ENCODE measurements at regions not wholly inside any gene's neighbourhood (a gene's known extent, or its start where the extent isn't known, plus 50 kb on each side); places are given as distances from the start of the nearest gene placed in this dataset.
"Not testable (repeated sequence)": the region's sequence is repeated elsewhere in the genome, so short reads cannot be mapped to it uniquely, and the experiment has no call there.

GRCh38 chr1:30575066-30575465 is 148.3 kb downstream of the MATN1 start:
- H3K4me3 ChIP-seq (ENCODE audit: low read depth, low read length): no peak overlapping the region

GRCh38 chr1:30572192-30572591 is 151.2 kb downstream of the MATN1 start:
- no peak overlapping the region for H3K4me3 ChIP-seq (ENCODE audit: low read depth, low read length)

DNA sequence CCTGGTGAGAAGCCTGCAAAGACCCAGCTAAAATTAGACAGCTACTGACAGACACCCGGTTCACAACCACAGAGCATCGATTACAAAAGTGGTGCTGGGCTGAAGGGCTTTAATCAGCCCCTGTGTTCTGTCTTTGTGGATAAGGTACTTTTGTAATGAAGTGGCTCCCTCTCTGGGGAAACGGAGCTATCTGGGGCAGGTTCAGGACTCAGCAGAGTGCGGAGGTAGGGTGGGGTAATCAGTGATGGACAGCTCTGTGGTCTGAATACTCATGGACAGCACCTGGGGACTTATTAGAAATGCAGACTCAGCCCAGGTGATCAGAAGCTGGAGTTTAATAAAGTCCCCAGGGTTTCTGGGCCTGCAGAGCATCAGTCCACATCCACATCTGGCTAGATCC is 152.0 kb downstream of the MATN1 start:
- H3K4me3 ChIP-seq (ENCODE audit: low read depth, low read length): no peak overlapping the region

- H3K4me3 ChIP-seq (ENCODE audit: low read depth, low read length): no peak overlapping the region
These were observed 154.0 kb downstream of the MATN1 start for GRCh38 chr1:30569384-30569783.

- no peak overlapping the region for H3K4me3 ChIP-seq (ENCODE audit: low read depth, low read length)
These were observed 160.8 kb downstream of the MATN1 start for GRCh38 chr1:30562559-30562958.

DNA sequence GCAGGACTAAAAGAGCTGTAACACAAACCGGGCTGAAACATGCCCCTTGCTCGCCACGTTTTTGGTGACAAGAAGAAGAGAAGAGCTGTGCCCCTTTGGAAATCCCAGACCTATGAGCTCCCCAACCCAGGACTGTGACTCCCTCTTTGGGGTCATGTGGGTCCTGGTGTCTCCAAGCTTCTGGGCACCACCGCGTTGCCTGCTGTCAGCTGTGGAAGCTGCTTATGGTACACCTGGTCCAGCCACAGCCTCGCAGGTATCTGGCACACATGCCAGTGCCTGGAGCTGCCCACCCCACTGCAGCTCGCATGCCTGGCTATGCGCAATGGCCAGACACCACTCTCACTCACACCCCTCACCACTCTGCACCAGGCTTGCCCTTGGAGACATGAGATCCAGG is 171.8 kb downstream of the MATN1 start:
- no peak overlapping the region for H3K4me3 ChIP-seq (ENCODE audit: low read depth, low read length)

- H3K4me3 ChIP-seq (ENCODE audit: low read depth, low read length): no peak overlapping the region
These were observed 172.8 kb downstream of the MATN1 start for GRCh38 chr1:30550365-30551220.

GRCh38 chr1:30549872-30550271 is 173.5 kb downstream of the MATN1 start:
- not testable (repeated sequence) for H3K4me3 ChIP-seq (ENCODE audit: low read depth, low read length)

DNA sequence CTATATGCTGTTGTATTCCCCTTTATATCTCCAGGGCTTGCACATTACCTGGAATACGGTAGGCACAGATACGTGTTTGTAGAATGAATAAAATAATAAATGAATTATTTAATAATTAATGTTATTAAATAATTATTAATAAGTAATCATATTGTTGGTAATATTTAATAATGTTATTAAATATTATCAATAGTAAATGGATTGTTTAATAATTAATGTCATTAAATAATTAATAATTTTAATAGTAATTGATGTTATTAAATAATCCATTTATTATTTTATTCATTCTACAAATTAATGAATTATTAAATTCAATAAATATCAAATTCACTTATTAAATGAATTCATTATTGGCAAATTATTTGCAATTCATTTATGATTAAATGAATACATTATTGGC is 175.1 kb downstream of the MATN1 start:
- H3K4me3 ChIP-seq (ENCODE audit: low read depth, low read length): no peak overlapping the region

DNA sequence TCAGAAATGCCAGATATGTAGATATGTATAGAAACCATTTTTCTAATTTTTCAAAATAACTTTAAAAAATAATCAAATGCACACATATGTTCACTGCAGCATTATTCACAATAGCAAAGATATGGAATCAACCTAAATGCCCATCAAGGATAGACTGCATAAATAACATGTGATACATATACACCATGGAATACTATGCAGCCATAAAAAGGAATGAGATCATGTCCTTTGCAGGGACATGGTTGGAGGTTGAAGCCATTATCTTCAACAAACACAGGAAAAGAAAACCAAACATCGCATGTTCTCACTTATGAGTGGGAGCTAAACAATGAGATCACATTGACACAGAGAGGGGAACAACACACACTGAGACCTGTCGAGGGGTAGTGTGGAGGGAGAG is 176.1 kb downstream of the MATN1 start:
- not testable (repeated sequence) for H3K4me3 ChIP-seq (ENCODE audit: low read depth, low read length)

DNA sequence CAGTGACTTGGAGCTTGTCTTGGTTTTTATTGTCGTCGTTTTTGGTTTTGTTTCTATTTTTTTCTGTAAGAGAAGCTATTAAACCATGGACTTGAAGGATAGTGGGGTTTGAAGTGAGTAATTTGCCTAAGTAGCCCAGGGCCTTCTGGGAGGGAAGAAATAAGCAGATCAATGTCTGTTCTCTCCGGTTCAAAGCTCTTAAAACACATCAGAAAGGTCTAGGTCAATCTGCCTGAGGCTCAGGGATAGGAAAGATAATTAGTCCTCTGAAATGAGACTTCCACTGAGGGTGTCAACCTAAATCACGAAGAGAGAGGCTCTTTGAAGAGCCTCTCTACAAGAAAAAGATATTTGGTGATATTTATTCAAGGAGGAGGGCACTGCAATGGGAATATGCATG is 178.0 kb downstream of the MATN1 start:
- H3K4me3 ChIP-seq (ENCODE audit: low read depth, low read length): no peak overlapping the region

DNA sequence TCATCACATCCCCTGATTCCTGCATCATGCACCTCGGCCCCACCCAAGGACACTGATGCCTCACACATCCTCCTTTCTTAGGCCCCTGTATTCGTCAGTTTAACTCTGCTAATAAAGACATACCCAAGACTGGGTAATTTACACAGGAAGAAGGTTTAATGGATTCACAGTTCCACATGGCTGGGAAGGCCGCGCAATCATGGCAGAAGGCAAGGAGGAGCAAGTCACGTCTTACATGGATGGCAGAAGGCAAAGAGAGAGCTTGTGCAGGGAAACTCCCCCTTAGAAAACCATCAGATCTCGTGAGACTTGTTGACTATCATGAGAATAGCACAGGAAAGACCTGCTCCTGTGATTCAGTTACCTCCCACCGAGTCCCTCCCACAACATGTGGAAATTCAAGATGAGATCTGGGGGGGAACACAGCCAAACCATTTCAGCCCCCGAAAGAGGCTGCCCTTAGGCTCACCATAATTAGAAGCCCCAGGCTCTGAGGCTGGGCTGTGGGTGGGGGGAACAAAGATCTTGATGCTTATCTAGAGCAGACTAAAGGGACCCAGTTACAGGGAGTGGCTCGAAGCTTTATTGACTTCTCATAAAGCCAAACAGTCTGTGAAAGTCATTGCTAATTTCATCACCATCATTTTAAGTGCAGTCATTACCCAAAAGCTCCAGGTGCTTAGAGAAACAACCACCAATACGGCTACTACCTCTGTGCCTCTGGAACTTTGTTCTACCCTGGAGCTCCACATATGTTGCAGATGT is 181.5 kb downstream of the MATN1 start:
- no peak overlapping the region for H3K4me3 ChIP-seq (ENCODE audit: low read depth, low read length)

DNA sequence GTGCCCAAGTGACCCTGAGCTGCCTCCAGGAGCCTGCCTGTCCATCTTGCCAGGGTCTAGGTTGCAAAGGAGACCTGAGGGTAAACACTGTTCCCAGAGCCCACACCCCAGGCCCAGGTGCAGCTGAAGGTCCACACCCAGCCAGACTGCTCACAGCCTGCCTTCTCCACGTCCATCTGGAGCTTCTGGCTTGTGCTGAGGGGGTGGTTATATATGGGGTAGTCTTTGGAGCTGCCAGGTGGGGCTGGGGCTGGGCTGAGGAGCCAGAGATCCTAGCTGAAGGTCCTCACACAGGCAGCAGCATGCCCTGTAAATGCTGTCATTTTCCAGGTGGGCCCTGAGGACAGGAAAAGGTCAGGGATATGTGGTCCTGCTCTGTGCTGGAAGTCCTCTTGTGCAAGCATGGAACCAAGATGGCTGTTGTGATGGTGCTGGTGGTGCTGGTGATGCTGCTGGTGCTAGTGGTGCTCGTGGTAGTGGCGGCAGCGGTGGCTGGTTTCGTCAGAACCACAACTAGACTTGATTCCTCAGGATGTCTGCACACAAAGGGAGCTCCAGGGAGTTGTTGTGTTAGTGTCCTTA is 182.7 kb downstream of the MATN1 start:
- no peak overlapping the region for H3K4me3 ChIP-seq (ENCODE audit: low read depth, low read length)

DNA sequence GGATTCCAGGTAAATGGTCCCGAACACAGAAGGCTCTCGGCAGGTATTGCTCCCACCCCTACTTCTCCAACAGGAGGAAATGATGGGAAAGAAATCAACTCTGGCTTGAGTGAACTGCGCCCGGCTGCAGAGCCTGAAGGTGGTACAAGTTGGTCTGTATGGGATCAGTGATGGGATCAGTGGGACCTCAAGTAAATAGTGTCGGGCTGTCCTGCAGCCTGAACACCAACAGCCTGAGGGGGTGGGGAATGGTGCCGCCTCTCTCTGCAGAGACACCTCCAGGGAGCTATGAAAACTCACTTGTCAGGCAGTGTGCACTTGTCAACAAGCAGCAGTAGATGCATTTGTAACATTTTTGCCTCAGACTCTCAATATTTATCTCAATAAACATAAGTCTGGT is 183.5 kb downstream of the MATN1 start:
- no peak overlapping the region for H3K4me3 ChIP-seq (ENCODE audit: low read depth, low read length)

DNA sequence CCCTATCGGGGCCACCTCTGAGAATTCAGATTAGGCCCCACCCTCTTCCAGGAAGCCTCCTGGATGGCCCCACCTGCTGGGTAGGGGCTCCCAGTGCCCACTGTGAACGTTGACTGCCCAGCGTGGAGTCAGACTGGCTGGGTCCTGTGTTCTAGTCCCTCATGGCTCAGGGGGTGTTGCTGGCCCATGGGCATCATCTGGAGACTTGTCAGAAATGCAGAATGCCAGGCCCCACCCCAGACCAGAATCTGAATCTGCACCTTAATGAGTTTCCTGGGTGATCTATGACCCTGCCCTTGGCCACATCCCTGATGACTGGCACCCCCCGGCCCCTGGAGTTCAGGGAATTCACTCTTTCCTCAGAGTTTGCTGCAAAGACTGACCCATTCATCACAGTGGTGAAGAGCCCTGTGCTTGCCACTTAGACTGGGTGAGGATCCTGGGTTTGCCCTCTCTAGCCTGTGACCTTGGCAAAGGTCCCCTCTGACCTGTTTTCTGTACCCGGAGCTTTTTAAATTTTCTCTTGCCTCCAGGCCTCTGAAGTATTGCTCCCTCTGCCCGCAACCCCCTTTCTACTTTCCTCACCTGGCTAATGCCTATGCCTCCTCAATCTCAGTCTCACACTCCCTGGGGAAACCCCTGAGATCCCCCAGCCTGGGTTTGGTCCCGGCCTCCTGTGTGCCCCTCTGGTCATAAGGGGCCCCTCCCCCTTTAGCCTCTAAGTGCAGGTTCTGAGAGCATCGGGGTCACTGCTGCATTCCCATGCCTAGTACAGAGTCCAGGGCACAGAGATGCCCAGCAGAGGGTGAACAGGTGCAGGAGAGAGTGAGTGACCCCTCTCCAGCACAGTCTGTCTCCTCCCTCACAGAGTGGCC is 184.2 kb downstream of the MATN1 start:
- H3K4me3 ChIP-seq (ENCODE audit: low read depth, low read length): no peak overlapping the region

DNA sequence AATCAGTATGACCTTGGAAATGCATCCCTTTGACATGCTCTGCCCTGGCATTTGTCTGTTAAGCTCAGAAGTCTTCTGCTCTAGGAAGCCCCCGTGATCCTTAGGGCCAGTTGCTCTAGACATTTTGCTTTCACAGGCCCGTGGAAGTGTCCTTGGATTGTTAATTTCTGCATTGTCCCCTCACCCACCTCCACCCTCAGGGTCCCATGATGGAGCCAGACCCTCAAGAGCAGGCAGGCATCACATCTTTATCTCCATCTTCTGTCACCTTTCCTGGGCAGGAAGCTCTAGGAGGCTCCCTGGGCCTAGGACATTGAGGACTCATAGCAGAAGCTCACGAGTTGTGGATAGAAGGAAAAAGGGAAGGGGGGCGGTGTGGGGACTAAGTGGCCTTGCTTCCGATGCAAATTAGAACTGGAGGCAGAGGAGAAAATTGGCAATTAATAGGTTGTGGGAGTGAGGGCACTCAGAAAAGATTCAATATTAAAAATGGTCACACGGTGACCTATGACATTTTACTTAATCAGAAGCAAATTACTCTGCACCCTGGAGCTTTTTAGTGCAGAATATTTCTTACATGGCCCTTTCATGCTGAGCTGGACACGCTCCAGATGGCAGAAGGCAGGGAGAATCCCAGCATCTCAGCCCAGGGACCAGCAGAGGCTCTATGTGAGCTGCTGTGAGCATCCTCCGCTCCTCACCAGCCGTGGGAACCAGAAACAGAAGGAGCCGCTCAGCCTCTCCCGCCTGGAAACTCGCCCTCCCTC is 185.0 kb downstream of the MATN1 start:
- no peak overlapping the region for H3K4me3 ChIP-seq (ENCODE audit: low read depth, low read length)

DNA sequence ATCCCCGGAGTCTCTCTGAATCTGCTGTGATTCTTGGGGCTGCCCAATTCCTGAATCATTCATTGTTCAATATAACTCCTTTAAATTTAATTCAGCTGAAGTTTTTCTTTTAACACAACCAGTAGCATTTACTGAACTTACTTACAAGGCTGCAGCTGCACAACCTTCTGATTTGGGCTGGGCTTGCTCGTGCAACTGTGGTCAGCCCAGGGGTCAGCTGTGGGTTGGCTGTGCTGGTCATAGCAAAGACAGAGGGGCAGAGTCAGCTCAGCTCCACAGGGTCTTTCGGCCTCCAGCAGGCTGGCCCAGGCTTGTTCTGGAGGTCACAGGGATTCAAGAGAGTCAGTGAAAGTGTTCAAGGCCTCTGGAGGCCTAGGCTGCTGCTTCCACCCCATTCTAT is 186.1 kb downstream of the MATN1 start:
- no peak overlapping the region for H3K4me3 ChIP-seq (ENCODE audit: low read depth, low read length)

DNA sequence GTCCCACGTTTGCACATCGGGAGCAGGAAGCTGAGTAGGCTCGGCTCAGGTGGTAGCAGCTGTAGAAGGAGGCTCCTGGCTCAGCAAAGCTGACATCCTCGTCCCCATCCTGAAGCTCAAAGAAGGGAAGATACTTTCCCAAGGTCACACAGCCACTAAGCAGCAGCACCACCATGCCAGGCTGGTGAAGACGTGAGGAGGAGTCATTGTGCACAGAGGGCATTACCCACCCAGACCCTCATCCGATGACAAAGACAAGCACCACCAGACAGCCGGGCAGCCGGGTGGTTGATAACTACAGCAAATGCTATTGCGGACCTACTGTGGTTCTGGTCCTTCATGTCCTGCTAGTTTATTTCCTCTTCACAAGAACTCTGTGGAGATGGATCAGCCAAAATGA is 186.9 kb downstream of the MATN1 start:
- no peak overlapping the region for H3K4me3 ChIP-seq (ENCODE audit: low read depth, low read length)

GRCh38 chr1:30535595-30536325 is 187.6 kb downstream of the MATN1 start:
- H3K4me3 ChIP-seq (ENCODE audit: low read depth, low read length): no peak overlapping the region

- H3K4me3 ChIP-seq (ENCODE audit: low read depth, low read length): no peak overlapping the region
These were observed 188.8 kb downstream of the MATN1 start for GRCh38 chr1:30534551-30534940.

Measured in iPS-11a (cell line).